ENCODE measurements at regions not wholly inside any gene's neighbourhood (a gene's known extent, or its start where the extent isn't known, plus 50 kb on each side); places are given as distances from the start of the nearest gene placed in this dataset.
A peak's percentile ranks its signal among the peaks of the same experiment; 100 is the strongest.

- FAIRE-seq (peak; percentile 57), DNase-seq (ENCODE audit: insufficient read length, low spot score) (no peak)
Observed at GRCh38 chr7:37796138-37796775, 52.1 kb upstream of the NME8 start.
